ENCODE measurements at regions not wholly inside any gene's neighbourhood (a gene's known extent, or its start where the extent isn't known, plus 50 kb on each side); places are given as distances from the start of the nearest gene placed in this dataset.

GRCh38 chr5:68776381-68776780 is 317.4 kb upstream of the SLC30A5 start:
- H3K36me3 ChIP-seq (ENCODE audit: insufficient read depth, low read length), result no peaks in the 10 kb centered on the region
- no peak overlapping the region for H3K4me2 ChIP-seq (ENCODE audit: low read length)
- H3K4me3 ChIP-seq (ENCODE audit: low read length), result no peak overlapping the region
- no peaks in the 10 kb centered on the region for H3K4me1 ChIP-seq (ENCODE audit: control insufficient read depth, insufficient read depth, low read length)
- H3K9me3 ChIP-seq (replicated peaks; ENCODE audit: low read length), result no peaks in the 10 kb centered on the region
- H3K27me3 ChIP-seq (ENCODE audit: control insufficient read depth, insufficient read depth, low read length), result no peaks in the 10 kb centered on the region
- no peak overlapping the region for H3K9ac ChIP-seq (ENCODE audit: low read depth, low read length)

- H3K4me2 ChIP-seq (ENCODE audit: low read length), result no peak overlapping the region
Measured at GRCh38 chr5:68777135-68777534, 316.7 kb upstream of the SLC30A5 start.

GRCh38 chr5:68778484-68778883 is 315.3 kb upstream of the SLC30A5 start:
- peaks cover 5% of the 10 kb centered on the region for H3K27me3 ChIP-seq (ENCODE audit: control insufficient read depth, insufficient read depth, low read length)
- H3K4me1 ChIP-seq (ENCODE audit: control insufficient read depth, insufficient read depth, low read length), result no peaks in the 10 kb centered on the region
- no peak overlapping the region for H3K4me2 ChIP-seq (ENCODE audit: low read length)
- H3K9me3 ChIP-seq (replicated peaks; ENCODE audit: low read length), result no peaks in the 10 kb centered on the region
- no peaks in the 10 kb centered on the region for H3K36me3 ChIP-seq (ENCODE audit: insufficient read depth, low read length)
- H3K9ac ChIP-seq (ENCODE audit: low read depth, low read length), result no peak overlapping the region
- no peak overlapping the region for H3K4me3 ChIP-seq (ENCODE audit: low read length)

More at GRCh38 chr5:68777135-68777534, 316.7 kb upstream of the SLC30A5 start:
- H3K36me3 ChIP-seq (ENCODE audit: insufficient read depth, low read length), result no peaks in the 10 kb centered on the region
- no peak overlapping the region for H3K9ac ChIP-seq (ENCODE audit: low read depth, low read length)
- H3K27me3 ChIP-seq (ENCODE audit: control insufficient read depth, insufficient read depth, low read length), result peaks cover under 1% of the 10 kb centered on the region
- no peaks in the 10 kb centered on the region for H3K9me3 ChIP-seq (replicated peaks; ENCODE audit: low read length)
- H3K4me1 ChIP-seq (ENCODE audit: control insufficient read depth, insufficient read depth, low read length), result no peaks in the 10 kb centered on the region
- H3K4me3 ChIP-seq (ENCODE audit: low read length), result no peak overlapping the region

- Histone ChIP-seq H3K9ac (ENCODE audit: low read depth, low read length) (no peak overlapping the region), H3K4me1 (ENCODE audit: control insufficient read depth, insufficient read depth, low read length) (no peaks in the 10 kb centered on the region), H3K27me3 (ENCODE audit: control insufficient read depth, insufficient read depth, low read length) (peaks cover 5% of the 10 kb centered on the region), H3K9me3 (replicated peaks; ENCODE audit: low read length) (no peaks in the 10 kb centered on the region), H3K4me3 (ENCODE audit: low read length) (no peak overlapping the region), H3K36me3 (ENCODE audit: insufficient read depth, low read length) (no peaks in the 10 kb centered on the region), H3K4me2 (ENCODE audit: low read length) (no peak overlapping the region)
Measured at GRCh38 chr5:68780299-68780955, 313.4 kb upstream of the SLC30A5 start.

- no peak overlapping the region for H3K9ac ChIP-seq (ENCODE audit: low read depth, low read length)
- H3K9me3 ChIP-seq (replicated peaks; ENCODE audit: low read length), result no peaks in the 10 kb centered on the region
- peaks cover 22% of the 10 kb centered on the region for H3K27me3 ChIP-seq (ENCODE audit: control insufficient read depth, insufficient read depth, low read length)
- H3K4me1 ChIP-seq (ENCODE audit: control insufficient read depth, insufficient read depth, low read length), result no peaks in the 10 kb centered on the region
- no peak overlapping the region for H3K4me2 ChIP-seq (ENCODE audit: low read length)
- no peak overlapping the region for H3K4me3 ChIP-seq (ENCODE audit: low read length)
- H3K36me3 ChIP-seq (ENCODE audit: insufficient read depth, low read length), result no peaks in the 10 kb centered on the region
Measured at GRCh38 chr5:68793074-68793473, 300.7 kb upstream of the SLC30A5 start.

DNA sequence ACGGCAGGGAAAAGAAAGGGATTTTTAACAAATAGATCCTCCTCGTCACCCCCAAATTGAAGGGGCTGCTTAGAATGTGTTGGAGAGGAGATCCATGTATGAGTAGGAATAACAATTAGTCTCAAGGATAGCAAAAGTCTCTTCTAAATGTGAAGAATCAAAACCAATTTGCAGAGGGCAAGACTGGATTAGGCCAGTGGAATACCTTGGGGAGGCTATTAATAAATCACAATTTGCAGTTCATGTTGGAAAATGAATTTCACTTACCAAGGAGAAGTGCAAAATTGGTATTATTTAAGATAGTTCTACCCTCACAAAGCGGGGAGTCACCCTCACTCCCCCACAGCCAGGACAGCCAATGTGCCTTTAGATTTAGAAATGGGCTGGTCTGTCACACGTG is 299.8 kb upstream of the SLC30A5 start:
- Histone ChIP-seq H3K9ac (ENCODE audit: low read depth, low read length) (no peak overlapping the region), H3K4me2 (ENCODE audit: low read length) (no peak overlapping the region), H3K27me3 (ENCODE audit: control insufficient read depth, insufficient read depth, low read length) (peaks cover 22% of the 10 kb centered on the region)

GRCh38 chr5:68795190-68795589 is 298.6 kb upstream of the SLC30A5 start:
- Histone ChIP-seq H3K9ac (ENCODE audit: low read depth, low read length) (no peak overlapping the region), H3K4me1 (ENCODE audit: control insufficient read depth, insufficient read depth, low read length) (no peaks in the 10 kb centered on the region), H3K4me3 (ENCODE audit: low read length) (no peak overlapping the region), H3K9me3 (replicated peaks; ENCODE audit: low read length) (no peaks in the 10 kb centered on the region), H3K27me3 (ENCODE audit: control insufficient read depth, insufficient read depth, low read length) (peaks cover 19% of the 10 kb centered on the region), H3K4me2 (ENCODE audit: low read length) (no peak overlapping the region), H3K36me3 (ENCODE audit: insufficient read depth, low read length) (no peaks in the 10 kb centered on the region)

More for the DNA sequence above, 299.8 kb upstream of the SLC30A5 start:
- H3K4me1 ChIP-seq (ENCODE audit: control insufficient read depth, insufficient read depth, low read length), result no peaks in the 10 kb centered on the region
- H3K4me3 ChIP-seq (ENCODE audit: low read length), result no peak overlapping the region
- H3K9me3 ChIP-seq (replicated peaks; ENCODE audit: low read length), result no peaks in the 10 kb centered on the region
- no peaks in the 10 kb centered on the region for H3K36me3 ChIP-seq (ENCODE audit: insufficient read depth, low read length)

GRCh38 chr5:68798877-68799843 is 294.7 kb upstream of the SLC30A5 start:
- H3K9ac ChIP-seq (ENCODE audit: low read depth, low read length), result no peak overlapping the region

GRCh38 chr5:68802430-68802829 is 291.4 kb upstream of the SLC30A5 start:
- H3K4me3 ChIP-seq (ENCODE audit: low read length), result no peak overlapping the region
- H3K36me3 ChIP-seq (ENCODE audit: insufficient read depth, low read length), result no peaks in the 10 kb centered on the region
- no peak overlapping the region for H3K9ac ChIP-seq (ENCODE audit: low read depth, low read length)
- no peaks in the 10 kb centered on the region for H3K9me3 ChIP-seq (replicated peaks; ENCODE audit: low read length)
- H3K27me3 ChIP-seq (ENCODE audit: control insufficient read depth, insufficient read depth, low read length), result peaks cover 9% of the 10 kb centered on the region
- no peak overlapping the region for H3K4me2 ChIP-seq (ENCODE audit: low read length)
- H3K4me1 ChIP-seq (ENCODE audit: control insufficient read depth, insufficient read depth, low read length), result no peaks in the 10 kb centered on the region

More at GRCh38 chr5:68798877-68799843, 294.7 kb upstream of the SLC30A5 start:
- H3K36me3 ChIP-seq (ENCODE audit: insufficient read depth, low read length), result no peaks in the 10 kb centered on the region
- peaks cover 14% of the 10 kb centered on the region for H3K27me3 ChIP-seq (ENCODE audit: control insufficient read depth, insufficient read depth, low read length)
- H3K4me3 ChIP-seq (ENCODE audit: low read length), result no peak overlapping the region
- H3K4me1 ChIP-seq (ENCODE audit: control insufficient read depth, insufficient read depth, low read length), result no peaks in the 10 kb centered on the region
- H3K4me2 ChIP-seq (ENCODE audit: low read length), result no peak overlapping the region
- H3K9me3 ChIP-seq (replicated peaks; ENCODE audit: low read length), result no peaks in the 10 kb centered on the region

- Histone ChIP-seq H3K4me2 (ENCODE audit: low read length) (no peak overlapping the region), H3K4me1 (ENCODE audit: control insufficient read depth, insufficient read depth, low read length) (no peaks in the 10 kb centered on the region), H3K9ac (ENCODE audit: low read depth, low read length) (no peak overlapping the region), H3K27me3 (ENCODE audit: control insufficient read depth, insufficient read depth, low read length) (peaks cover 9% of the 10 kb centered on the region), H3K4me3 (ENCODE audit: low read length) (no peak overlapping the region), H3K9me3 (replicated peaks; ENCODE audit: low read length) (no peaks in the 10 kb centered on the region), H3K36me3 (ENCODE audit: insufficient read depth, low read length) (no peaks in the 10 kb centered on the region)
Measured at GRCh38 chr5:68803881-68804319, 289.9 kb upstream of the SLC30A5 start.

GRCh38 chr5:68804343-68804742 is 289.5 kb upstream of the SLC30A5 start:
- Histone ChIP-seq H3K9ac (ENCODE audit: low read depth, low read length) (no peak overlapping the region), H3K4me2 (ENCODE audit: low read length) (no peak overlapping the region), H3K36me3 (ENCODE audit: insufficient read depth, low read length) (no peaks in the 10 kb centered on the region), H3K9me3 (replicated peaks; ENCODE audit: low read length) (no peaks in the 10 kb centered on the region), H3K27me3 (ENCODE audit: control insufficient read depth, insufficient read depth, low read length) (peaks cover 9% of the 10 kb centered on the region), H3K4me1 (ENCODE audit: control insufficient read depth, insufficient read depth, low read length) (no peaks in the 10 kb centered on the region), H3K4me3 (ENCODE audit: low read length) (no peak overlapping the region)

All from skeletal muscle satellite cell (primary cell).